ENCODE measurements at regions not wholly inside any gene's neighbourhood (a gene's known extent, or its start where the extent isn't known, plus 50 kb on each side); places are given as distances from the start of the nearest gene placed in this dataset.
"Not testable (repeated sequence)": the region's sequence is repeated elsewhere in the genome, so short reads cannot be mapped to it uniquely, and the experiment has no call there.

DNA sequence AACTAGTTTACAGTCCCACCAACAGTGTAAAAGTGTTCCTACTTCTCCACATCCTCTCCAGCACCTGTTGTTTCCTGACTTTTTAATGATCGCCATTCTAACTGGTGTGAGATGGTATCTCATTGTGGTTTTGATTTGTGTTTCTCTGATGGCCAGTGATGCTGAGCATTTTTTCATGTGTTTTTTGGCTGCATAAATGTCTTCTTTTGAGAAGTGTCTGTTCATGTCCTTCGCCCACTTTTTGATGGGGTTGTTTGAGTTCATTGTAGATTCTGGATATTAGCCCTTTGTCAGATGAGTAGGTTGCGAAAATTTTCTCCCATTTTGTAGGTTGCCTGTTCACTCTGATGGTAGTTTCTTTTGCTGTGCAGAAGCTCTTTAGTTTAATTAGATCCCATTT, 77.1 kb upstream of the SLC7A14 start:
- DNase-seq (ENCODE audit: low read depth in 4 of 4, low spot score in 1 of 4) = not testable (repeated sequence)

DNA sequence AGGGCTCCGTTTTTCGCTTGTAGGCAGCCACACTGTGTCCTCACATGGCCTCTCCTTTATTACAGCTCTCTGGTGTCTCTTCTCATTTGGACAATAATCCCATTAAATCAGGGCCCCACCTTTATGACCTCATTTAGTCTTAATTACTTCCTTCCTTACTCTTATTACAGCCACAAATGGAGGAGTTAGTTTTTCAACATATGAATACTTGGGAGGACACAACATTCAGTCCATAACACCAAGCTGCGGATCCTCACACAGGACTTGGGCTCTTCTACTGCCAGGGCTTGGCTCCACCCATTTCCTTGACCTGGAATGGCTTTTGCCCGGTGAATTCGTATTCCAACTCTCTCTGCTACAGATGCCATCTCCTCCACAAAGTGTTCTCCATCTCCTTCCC, 74.3 kb upstream of the SLC7A14 start:
- no peak for DNase-seq (ENCODE audit: low read depth in 4 of 4, low spot score in 1 of 4)

DNA sequence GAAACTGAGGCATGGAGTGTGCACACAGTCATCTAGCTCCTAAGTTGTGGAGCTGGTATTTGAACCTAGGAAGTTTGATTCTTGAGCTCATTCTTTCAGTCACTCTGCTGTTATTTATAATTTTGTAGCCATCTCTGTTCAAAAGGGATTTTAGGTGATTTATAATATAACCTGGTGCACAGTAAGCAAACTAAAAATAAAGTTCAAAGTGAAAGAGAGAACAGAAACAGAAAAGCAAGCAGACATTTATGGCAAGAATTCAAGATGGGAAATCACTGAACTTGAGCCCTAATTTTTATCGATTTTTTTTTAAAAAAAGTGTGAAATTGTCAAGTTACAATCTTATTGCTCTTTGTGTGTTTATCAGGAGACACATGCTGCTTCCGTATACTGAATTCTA, 71.4 kb upstream of the SLC7A14 start:
- DNase-seq (ENCODE audit: low read depth in 4 of 4, low spot score in 1 of 4) = no peak

- no peak for DNase-seq (ENCODE audit: low read depth in 4 of 4, low spot score in 1 of 4)
Measured at GRCh38 chr3:170656284-170656683, 70.4 kb upstream of the SLC7A14 start.

- DNase-seq (ENCODE audit: low read depth in 4 of 4, low spot score in 1 of 4) = no peak
Measured at GRCh38 chr3:170653801-170654200, 67.9 kb upstream of the SLC7A14 start.

DNA sequence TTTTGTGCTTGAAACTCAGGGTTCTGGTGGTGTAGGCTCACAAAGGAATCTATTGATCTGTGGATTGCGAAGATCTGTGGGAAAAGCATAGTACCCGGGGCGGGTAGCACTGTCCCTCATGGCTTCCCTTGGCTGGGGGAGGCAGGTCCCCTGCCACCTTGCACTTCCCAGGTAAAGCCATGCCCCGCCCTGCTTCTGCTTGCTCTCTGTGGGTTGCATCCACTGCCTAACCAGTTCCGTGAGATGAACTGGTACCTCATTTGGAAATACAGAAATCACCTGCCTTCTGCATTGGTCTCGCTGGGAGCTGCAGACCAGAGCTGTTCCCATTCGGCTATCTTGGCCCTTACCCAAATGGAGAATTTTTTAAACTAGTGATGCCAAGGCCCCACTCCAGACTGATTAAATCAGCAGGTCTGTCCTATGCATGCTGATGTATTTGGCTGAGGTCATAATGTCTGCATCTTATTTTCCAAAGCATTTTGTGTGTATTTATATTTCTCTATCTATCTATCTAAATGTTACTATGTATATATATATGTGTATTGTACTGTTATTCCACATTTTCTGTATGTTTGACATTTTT, 65.5 kb upstream of the SLC7A14 start:
- no peak for DNase-seq (ENCODE audit: low read depth in 4 of 4, low spot score in 1 of 4)

DNA sequence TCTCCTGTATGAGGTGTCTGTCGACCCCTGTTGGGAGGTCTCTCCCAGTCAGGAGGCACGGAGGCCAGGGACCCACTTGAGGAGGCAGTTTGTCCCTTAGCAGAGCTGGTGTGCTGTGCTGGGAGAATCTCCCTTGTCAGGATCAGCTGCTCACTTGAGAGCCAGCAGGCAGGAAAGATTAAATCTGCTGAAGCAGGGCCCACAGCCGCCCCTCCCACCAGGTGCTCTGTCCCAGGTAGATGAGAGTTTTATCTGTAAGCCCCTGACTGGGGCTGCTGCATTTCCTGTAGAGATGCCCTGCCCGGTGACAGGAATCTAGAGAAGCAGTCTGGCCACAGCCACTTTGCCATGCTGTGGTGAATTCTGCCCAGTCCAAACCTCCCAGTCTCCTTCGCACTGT, 64.7 kb upstream of the SLC7A14 start:
- DNase-seq (ENCODE audit: low read depth in 4 of 4, low spot score in 1 of 4) = not testable (repeated sequence)

DNA sequence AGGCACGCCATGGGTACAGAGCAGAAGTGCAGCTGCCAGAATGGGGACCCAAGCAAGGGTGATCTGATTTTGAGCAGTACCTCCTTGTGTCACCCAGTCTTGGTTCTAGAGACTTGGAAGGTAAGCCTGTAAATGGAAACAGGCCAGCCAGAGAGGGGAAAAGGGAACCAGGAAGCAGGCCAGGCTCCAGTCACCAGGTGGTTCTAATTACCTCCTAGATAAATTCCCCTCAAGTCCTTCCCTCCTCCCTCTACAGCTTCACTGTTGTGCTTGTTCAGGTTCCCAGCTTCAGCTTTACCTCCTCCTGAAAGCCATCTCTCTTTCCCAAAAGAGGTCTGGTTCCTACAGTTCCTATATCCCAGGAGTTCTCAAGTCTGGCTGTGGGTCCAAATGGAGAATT, 58.8 kb upstream of the SLC7A14 start:
- no peak for DNase-seq (ENCODE audit: low read depth in 4 of 4, low spot score in 1 of 4)

DNA sequence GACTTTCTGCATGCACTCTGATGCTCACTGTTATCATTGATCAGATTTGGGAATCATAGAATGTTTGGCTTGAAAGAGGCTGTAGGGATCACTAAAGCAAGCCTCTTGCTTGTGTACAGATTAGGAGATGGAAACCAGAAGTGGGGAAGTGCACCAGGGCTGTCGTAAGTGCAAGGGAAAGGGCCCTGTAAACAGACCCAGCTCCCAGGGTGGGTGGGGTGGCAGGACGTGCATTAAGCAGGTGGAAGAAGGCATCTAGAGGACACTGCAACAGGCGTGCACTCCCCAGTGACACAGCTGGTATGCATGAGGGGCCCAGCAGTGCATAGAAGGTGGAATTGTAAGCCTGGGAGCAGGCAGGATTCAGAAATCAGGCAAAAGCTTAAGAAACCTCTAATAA, 58.0 kb upstream of the SLC7A14 start:
- no peak for DNase-seq (ENCODE audit: low read depth in 4 of 4, low spot score in 1 of 4)

DNA sequence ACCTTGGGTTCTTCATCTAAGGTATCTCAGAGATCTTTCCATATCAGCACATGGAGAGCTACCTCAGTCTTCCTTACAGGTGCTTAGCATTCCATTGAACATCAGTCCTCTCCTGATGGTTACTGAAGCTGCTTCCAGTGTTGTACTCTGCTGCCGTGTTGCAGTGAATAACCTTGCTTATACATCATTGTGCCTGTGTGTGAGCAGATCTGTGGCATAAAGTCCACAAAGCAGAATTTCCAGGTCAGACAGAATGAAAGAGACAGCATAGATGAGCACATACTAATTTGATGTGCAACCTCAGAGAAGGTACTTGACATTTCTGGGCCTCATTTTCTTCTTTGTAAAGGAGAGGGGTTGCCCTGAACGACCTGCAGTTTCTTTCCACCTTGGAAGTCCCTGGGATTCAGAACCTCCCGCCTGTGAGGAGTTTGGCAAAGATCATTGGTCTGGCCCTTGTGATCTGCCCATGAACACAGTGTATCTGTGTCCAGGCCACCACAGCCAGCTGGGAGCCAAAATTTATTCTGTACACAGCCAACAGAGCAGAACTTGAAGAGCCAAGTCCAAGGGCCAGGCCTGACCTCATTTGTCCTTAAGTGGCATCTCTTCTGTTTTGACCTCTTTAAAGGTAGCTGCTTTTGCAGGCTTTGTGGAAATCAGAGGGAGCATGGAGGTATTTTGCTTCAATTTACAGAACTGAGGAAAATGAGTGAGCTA, 57.2 kb upstream of the SLC7A14 start:
- DNase-seq (ENCODE audit: low read depth in 4 of 4, low spot score in 1 of 4) = no peak

DNA sequence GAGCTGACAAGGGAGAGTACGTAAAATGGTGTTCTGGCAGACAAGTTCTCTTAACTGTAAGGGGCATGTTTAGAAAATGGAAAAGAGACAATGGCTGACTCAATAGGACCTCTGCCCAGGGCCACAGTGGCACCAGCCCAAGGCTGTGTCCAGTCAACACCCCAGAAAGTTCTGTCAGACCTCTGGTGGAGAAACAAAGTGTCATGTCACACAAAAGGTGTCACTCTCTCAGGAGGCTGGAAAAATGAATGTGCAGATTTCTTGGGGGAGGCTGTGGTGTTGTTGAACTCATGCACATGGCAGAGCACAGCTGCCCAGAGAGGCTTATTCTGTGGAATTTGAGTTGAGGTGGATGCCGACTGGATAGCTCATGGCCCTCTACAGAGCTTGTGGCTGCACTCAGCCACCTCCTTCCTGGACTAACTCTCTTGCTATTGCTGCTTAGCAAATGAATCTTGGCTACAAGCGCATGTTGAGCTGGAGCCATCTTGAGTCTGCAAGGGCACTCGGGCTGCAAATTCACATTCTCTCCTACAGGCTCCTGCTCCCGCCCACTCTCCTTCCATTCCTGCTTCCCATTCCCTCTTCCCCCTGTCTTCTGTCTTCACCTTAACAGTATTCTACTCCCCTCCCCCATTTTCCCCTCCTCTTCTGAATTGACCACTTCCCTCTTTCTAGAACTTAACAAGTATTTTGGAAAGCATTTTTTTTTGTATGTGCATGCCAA, 55.8 kb upstream of the SLC7A14 start:
- DNase-seq (ENCODE audit: low read depth in 4 of 4, low spot score in 1 of 4) = no peak

DNA sequence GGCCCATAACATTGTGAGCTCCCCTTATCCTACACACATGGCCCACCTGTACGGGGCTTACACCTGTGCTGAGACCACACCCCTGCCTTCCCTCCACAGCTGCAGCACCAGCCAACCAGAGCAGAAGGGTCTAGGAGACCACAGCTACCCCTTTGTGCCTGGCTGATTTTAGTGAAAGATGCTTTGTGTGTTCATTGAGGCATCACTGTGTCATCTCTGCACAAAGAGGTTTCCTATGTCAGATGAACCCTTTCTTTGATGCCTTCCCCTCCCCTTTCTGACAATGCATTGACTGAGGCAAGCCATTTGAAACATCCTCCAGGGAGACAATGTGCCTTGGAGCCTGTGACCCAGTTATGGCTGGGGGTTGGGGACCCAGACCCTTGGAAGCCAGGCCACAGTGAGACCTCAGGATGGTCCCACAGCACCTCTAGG, 54.9 kb upstream of the SLC7A14 start:
- DNase-seq (ENCODE audit: low read depth in 4 of 4, low spot score in 1 of 4) = no peak

GRCh38 chr3:170638988-170639387, 53.1 kb upstream of the SLC7A14 start:
- no peak for DNase-seq (ENCODE audit: low read depth in 4 of 4, low spot score in 1 of 4)

DNA sequence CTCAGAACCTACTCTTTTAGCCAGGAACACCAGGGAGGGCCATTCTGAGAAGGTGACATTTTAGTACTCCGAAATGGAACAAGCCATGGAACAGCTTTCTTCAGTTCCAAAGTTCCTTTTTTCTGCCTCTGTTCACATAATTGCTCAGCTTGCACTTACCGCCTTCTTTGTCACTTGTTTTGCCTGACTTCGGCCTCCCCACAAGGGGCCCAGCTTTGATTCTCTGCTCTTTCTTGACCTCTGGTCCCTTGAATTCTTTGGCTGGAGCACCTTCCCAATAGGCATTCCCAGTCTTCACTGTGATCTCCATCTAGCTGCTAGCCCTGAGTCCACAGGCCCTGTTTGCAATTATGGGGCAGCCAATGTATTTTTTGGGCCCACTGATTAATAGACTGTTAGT, 51.4 kb upstream of the SLC7A14 start:
- no peak for DNase-seq (ENCODE audit: low read depth in 4 of 4, low spot score in 1 of 4)

- DNase-seq (ENCODE audit: low read depth in 4 of 4, low spot score in 1 of 4) = no peak
Measured at GRCh38 chr3:170636400-170636973, 50.6 kb upstream of the SLC7A14 start.
